ENCODE measurements at regions not wholly inside any gene's neighbourhood (a gene's known extent, or its start where the extent isn't known, plus 50 kb on each side); places are given as distances from the start of the nearest gene placed in this dataset.
"Not testable (repeated sequence)": the region's sequence is repeated elsewhere in the genome, so short reads cannot be mapped to it uniquely, and the experiment has no call there.

DNA sequence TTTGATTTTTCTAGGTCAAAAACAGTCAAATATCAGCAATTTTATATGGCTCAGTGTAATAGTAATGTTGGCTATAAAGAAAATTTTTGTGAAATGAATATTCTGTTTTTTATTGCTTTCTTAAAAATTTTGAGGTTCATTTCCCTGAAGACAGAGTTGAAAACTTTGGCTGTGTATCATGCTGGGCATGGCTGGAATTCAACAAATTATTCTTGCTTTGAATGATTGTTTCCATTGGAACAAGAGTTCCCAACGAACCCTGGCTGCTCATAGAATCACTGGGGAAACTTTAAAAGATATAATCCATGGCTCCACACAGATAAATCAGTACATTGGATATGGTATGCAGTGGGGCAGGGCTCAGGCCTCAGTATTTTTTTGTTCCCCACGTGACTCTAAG lies 118.6 kb downstream of the PLCE1 start:
- no peaks in the 10 kb centered on the region for H3K27me3 Mint-ChIP-seq
- DNase-seq: no peak
- ChIA-PET POLR2A (no interaction called here), CTCF (no interaction called here)
- no peaks in the 10 kb centered on the region for H3K4me1 Mint-ChIP-seq (ENCODE audit: low read depth)
- H3K27ac Mint-ChIP-seq: no peak overlapping the region
- intact Hi-C loops (cut with micrococcal nuclease): no loop called here
- no peaks in the 10 kb centered on the region for H3K9me3 Mint-ChIP-seq
- no peak overlapping the region for H3K4me3 Mint-ChIP-seq
- H3K36me3 Mint-ChIP-seq: no peaks in the 10 kb centered on the region

DNA sequence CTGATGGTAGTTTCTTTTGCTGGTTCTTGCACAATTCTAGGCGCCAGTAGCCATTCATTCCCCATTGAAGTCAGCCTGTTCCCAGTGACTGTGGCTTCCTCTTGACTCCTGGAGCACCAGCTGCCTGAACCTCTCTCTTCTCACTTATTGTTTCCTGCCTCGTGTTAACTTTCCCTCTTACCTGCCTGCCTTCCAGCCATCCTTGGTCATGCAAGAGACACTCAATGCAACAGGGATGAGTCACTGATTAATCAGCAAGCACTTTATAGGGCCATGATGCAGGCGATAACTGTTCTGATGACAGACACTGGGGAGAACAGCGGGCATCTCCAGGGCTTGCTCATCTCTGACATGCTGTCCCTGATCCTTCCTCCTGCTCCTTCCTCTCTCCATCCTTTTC lies 122.0 kb downstream of the PLCE1 start:
- Mint-ChIP-seq H3K4me1 (ENCODE audit: low read depth) (no peaks in the 10 kb centered on the region), H3K27me3 (no peaks in the 10 kb centered on the region), H3K9me3 (no peaks in the 10 kb centered on the region), H3K4me3 (no peak overlapping the region), H3K36me3 (no peaks in the 10 kb centered on the region), H3K27ac (no peak overlapping the region)
- DNase-seq: no peak
- ChIA-PET POLR2A (no interaction called here), CTCF (no interaction called here)
- intact Hi-C loops (cut with micrococcal nuclease): no loop called here

DNA sequence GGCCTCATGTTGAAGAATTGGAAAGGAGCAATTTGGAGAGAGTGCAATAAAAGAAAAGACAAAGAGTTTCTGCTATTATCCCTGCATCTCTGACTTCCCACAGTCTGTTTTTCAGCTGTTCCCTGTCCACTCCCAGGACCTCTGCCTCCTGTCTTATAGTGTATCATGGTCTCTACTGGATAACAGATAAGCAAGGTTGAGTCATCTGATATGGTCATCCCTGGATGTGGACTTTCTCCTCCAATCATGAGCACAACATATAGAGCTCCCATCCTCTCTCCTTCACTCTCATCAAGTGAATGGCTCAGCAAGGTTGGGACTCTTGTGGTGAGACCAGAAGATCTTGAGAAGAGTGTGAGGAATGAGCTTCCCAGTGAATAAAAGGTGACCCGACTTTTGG lies 123.1 kb downstream of the PLCE1 start:
- no peaks in the 10 kb centered on the region for H3K9me3 Mint-ChIP-seq
- no peaks in the 10 kb centered on the region for H3K36me3 Mint-ChIP-seq
- no peak overlapping the region for H3K4me3 Mint-ChIP-seq
- intact Hi-C loops (cut with micrococcal nuclease): no loop called here
- ChIA-PET POLR2A (no interaction called here), CTCF (no interaction called here)
- no peaks in the 10 kb centered on the region for H3K4me1 Mint-ChIP-seq (ENCODE audit: low read depth)
- H3K27ac Mint-ChIP-seq: no peak overlapping the region
- DNase-seq: no peak
- no peaks in the 10 kb centered on the region for H3K27me3 Mint-ChIP-seq

DNA sequence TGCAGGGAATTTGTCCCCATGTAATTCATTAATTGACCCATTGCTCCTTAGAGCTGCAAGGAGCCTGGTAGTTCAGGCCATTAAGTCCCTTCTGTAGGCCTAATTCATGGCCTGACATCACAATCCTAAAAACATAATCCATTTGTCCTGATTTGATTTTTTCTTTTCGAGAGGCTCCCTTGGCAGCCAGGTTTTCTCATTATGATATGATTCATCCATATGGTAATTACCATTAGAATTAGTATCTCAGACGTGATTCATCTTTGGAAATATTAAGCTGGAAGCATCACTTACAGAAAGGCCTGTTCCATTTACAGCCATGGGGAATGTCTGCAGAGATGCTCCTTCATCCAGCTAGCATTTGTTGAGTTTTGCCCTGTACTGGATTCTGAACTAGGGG lies 128.5 kb downstream of the PLCE1 start:
- no peaks in the 10 kb centered on the region for H3K36me3 Mint-ChIP-seq
- H3K4me1 Mint-ChIP-seq (ENCODE audit: low read depth): no peaks in the 10 kb centered on the region
- intact Hi-C loops (cut with micrococcal nuclease): no loop called here
- ChIA-PET CTCF (no interaction called here), POLR2A (no interaction called here)
- H3K4me3 Mint-ChIP-seq: no peak overlapping the region
- no peak for DNase-seq
- H3K9me3 Mint-ChIP-seq: no peaks in the 10 kb centered on the region
- H3K27me3 Mint-ChIP-seq: no peaks in the 10 kb centered on the region
- no peak overlapping the region for H3K27ac Mint-ChIP-seq

DNA sequence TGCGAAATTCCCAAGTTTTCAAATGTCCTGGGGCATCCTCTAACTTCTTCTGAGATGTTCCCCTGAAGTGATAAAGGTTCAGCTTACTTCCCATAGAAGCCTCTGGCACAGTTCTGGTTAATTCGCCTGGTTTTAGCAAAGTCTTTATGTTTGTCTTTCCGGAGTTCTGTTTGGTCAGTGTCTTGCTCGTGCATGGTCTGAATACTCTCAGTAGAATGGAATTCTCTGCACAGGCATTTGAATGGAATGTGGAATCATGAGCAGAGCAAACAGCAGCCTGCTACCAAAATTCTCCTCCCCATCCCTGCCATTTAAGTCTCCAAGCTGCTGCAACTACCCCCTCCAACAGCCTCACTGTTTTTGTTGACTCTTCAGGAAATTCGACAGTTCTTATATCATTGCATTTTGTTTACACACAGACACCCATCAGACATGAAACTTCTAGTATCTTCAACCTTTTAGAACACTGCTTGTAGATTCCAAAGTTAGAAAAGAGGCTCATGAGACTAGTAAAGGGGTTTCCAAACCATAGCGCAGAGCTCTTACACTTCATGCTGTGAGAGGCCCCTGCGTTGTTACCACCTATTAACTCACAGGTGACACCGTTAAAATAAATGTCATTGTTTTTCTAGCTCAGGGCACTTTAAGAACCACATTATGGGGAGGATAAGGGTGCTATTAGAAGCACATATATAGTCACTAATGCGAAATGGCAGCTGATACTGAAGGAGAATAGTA lies 129.7 kb downstream of the PLCE1 start:
- Mint-ChIP-seq H3K27ac (no peak overlapping the region), H3K27me3 (no peaks in the 10 kb centered on the region), H3K4me1 (ENCODE audit: low read depth) (no peaks in the 10 kb centered on the region), H3K36me3 (no peaks in the 10 kb centered on the region), H3K4me3 (no peak overlapping the region), H3K9me3 (no peaks in the 10 kb centered on the region)
- DNase-seq: no peak
- CTCF ChIA-PET: no interaction called here
- intact Hi-C loops (cut with micrococcal nuclease): no loop called here
- POLR2A ChIA-PET: no interaction called here

DNA sequence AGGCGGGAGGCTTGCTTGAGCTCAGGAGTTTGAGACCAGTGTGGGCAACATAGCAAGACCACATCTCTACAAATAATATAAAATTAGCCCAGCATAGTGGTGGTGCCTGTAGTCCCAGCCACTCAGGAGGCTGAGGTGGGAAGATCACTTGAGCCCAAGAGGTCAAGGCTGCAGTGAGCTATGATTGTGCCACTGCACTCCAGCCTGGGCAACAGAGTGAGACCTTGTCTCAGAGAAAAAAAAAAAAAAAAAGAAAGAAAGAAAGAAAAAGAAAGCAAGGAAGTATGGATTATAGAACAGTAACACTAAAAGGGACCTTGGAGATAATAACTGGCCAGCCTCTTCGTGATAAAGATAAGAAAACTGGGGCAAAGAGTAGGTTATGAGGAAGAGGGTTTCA lies 130.4 kb downstream of the PLCE1 start:
- POLR2A ChIA-PET; H3K9me3 Mint-ChIP-seq; H3K4me3 Mint-ChIP-seq; DNase-seq; H3K27me3 Mint-ChIP-seq; CTCF ChIA-PET; H3K36me3 Mint-ChIP-seq; H3K27ac Mint-ChIP-seq; H3K4me1 Mint-ChIP-seq (ENCODE audit: low read depth); intact Hi-C loops (cut with micrococcal nuclease): not testable (repeated sequence)

DNA sequence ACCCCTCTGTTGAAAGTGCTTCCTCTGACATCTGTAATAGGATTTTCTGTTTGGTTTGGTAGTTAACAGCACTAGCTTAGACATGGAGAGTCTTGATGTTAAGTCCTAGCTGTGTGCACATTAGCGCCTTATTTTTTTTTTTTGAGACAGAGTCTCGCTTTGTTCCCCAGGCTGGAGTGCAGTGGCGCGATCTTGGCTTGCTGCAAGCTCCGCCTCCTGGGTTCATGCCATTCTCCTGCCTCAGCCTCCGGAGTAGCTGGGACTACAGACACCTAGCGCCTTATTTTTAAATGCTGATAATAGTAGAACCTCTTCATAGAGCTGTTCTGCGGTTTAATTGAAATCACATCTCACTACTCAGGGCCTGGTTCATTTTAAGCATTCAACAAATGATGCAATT lies 131.5 kb downstream of the PLCE1 start:
- H3K4me1 Mint-ChIP-seq (ENCODE audit: low read depth); intact Hi-C loops (cut with micrococcal nuclease); H3K27me3 Mint-ChIP-seq; H3K4me3 Mint-ChIP-seq; H3K36me3 Mint-ChIP-seq; POLR2A ChIA-PET; H3K9me3 Mint-ChIP-seq; CTCF ChIA-PET; DNase-seq; H3K27ac Mint-ChIP-seq: not testable (repeated sequence)

DNA sequence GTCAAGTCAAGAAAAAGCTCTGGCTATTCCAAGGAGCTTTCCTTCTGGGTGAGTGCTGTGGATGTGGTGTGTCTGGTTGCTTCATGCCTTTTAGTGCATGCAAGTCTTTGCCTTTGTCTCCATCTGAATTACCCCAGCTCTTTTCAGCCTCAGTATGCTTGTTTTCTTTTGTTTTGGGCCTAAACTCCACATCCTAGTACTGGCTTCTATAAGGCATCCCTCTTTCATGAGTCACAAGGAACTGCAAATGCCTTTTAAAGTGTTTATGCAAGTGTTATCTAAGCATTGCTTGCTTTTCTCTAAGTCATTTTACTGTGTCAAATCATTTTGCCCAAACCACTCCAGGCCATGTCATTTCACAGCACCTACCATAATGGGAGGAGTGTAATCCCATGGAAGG lies 132.1 kb downstream of the PLCE1 start:
- no peak for DNase-seq
- ChIA-PET POLR2A (no interaction called here), CTCF (no interaction called here)
- H3K4me3 Mint-ChIP-seq: no peak overlapping the region
- H3K27ac Mint-ChIP-seq: no peak overlapping the region
- no peaks in the 10 kb centered on the region for H3K36me3 Mint-ChIP-seq
- H3K9me3 Mint-ChIP-seq: no peaks in the 10 kb centered on the region
- H3K27me3 Mint-ChIP-seq: no peaks in the 10 kb centered on the region
- H3K4me1 Mint-ChIP-seq (ENCODE audit: low read depth): no peaks in the 10 kb centered on the region
- intact Hi-C loops (cut with micrococcal nuclease): no loop called here

DNA sequence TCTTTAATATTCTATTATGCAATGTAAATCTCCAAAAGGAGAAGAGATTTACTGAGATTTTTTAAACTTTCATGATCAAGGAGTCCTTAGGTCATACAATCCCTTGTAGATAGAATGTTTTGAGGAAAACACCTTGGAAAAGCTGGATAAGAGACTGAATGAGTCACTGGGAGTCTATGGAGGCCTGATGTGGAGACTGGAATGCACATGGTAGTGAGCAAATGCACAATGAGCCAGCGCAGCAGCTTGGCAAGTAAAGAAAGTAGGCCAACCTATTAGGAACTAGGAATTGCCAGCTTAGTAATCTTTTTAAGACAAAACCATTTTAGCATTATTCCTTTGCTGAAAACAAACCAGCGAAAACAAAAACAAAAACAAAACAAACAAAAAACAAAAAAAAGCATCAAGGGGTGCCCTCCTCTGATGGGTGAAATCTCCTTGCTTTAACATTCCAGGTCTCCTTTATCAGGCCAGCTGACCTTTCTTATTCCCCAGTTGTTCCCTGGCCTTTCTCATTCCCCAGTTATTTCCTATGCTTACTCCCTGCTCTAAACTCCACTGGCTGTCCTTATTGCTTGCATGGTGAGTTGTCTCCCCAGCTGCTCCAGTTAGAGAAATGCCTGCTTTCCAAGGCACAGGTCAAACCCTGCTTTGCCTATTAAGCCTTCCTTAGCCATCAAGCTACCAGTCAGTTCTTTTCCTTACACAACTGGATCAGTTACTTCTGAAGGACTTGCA lies 135.8 kb downstream of the PLCE1 start:
- no peak for DNase-seq
- Mint-ChIP-seq H3K9me3 (no peaks in the 10 kb centered on the region), H3K27ac (no peak overlapping the region), H3K4me1 (ENCODE audit: low read depth) (no peaks in the 10 kb centered on the region), H3K4me3 (no peak overlapping the region), H3K27me3 (no peaks in the 10 kb centered on the region), H3K36me3 (no peaks in the 10 kb centered on the region)
- ChIA-PET CTCF (no interaction called here), POLR2A (no interaction called here)
- intact Hi-C loops (cut with micrococcal nuclease): no loop called here

DNA sequence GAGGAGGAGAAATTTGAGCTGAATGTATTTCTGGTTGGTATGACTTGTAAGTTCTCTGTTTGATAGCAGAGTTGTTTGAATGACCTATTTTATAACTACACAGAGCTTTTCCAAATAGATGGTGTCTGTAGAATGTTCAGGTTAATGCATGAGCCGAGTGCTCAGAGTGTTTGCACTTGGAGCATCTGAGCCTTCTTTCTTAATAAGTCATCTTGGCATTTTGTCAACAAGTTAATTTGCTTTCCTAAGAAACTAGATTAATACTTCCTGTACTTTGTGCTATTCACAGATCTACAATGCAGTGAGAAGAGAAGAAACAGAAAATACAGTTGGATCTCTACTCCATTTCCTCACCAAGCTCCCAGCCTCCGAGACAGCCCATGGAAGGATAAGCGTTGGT lies 138.2 kb downstream of the PLCE1 start:
- CTCF ChIA-PET: no interaction called here
- intact Hi-C loops (cut with micrococcal nuclease): no loop called here
- POLR2A ChIA-PET: no interaction called here
- DNase-seq: no peak
- Mint-ChIP-seq H3K27ac (no peak overlapping the region), H3K9me3 (no peaks in the 10 kb centered on the region), H3K4me3 (no peak overlapping the region), H3K36me3 (no peaks in the 10 kb centered on the region), H3K27me3 (no peaks in the 10 kb centered on the region), H3K4me1 (ENCODE audit: low read depth) (no peaks in the 10 kb centered on the region)

DNA sequence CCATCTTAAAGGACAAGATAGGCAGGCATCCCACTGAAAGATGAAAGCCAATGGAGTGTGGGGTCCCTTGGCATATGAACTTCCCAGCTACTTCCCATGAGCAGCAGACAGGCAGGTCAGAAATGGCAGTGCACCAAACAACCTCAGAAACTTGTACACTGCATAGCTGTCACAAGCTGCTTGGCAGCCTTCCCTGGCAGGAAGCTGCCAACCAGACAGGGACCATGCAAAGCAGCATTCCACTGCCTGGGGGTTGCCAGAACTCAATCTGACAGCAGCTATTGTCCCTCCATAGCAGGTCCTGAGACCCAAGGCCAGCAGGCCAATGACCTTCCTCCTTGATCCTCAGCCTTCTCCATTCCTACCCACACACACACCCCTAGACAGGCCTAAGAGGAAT lies 139.5 kb downstream of the PLCE1 start:
- DNase-seq: no peak
- Mint-ChIP-seq H3K36me3 (no peaks in the 10 kb centered on the region), H3K27ac (no peak overlapping the region), H3K9me3 (no peaks in the 10 kb centered on the region), H3K4me3 (no peak overlapping the region), H3K4me1 (ENCODE audit: low read depth) (no peaks in the 10 kb centered on the region), H3K27me3 (no peaks in the 10 kb centered on the region)
- ChIA-PET POLR2A (no interaction called here), CTCF (no interaction called here)
- intact Hi-C loops (cut with micrococcal nuclease): no loop called here

DNA sequence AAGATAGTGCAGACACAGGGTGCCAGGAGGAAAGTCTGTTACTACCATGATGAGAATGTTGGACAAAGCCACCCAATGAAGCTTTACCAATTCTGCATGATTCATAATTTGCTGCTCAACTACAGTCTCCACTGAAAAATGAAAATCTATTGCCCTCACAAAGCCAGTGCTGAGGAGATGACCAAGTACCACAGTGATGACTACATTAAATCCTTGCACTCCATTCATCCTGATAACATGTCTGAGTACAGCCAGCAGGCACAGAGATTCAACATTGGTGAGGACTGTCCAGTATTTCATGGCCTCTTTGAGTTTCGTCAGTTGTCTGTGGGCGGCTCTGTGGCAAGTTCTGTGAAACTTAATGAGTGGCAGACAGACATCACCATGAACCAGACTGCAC lies 144.0 kb downstream of the PLCE1 start:
- ChIA-PET POLR2A (no interaction called here), CTCF (no interaction called here)
- no peaks in the 10 kb centered on the region for H3K36me3 Mint-ChIP-seq
- H3K4me3 Mint-ChIP-seq: no peak overlapping the region
- H3K4me1 Mint-ChIP-seq (ENCODE audit: low read depth): no peaks in the 10 kb centered on the region
- H3K27ac Mint-ChIP-seq: no peak overlapping the region
- DNase-seq: no peak
- no peaks in the 10 kb centered on the region for H3K9me3 Mint-ChIP-seq
- H3K27me3 Mint-ChIP-seq: no peaks in the 10 kb centered on the region
- intact Hi-C loops (cut with micrococcal nuclease): no loop called here

DNA sequence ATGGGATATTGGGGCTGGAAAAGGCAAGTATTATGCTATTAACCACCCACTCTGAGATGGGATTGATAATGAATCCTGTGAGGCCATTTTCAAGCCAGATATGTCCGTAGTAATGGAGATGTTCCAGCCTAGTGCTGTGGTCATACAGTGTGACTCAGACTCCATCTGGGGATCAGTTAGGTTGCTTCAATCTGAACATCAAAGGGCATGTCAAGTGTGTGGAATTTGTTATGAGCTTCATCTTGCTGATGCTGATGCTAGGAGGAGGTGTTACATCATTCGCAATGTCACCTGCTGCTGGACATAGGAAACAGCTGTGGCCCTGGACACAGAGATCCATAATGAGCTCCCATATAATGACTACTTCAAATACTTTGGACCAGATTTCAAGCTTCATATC lies 144.7 kb downstream of the PLCE1 start:
- H3K27me3 Mint-ChIP-seq: no peaks in the 10 kb centered on the region
- POLR2A ChIA-PET: no interaction called here

More for the DNA sequence above, 144.7 kb downstream of the PLCE1 start:
- Mint-ChIP-seq H3K4me3 (no peak overlapping the region), H3K27ac (no peak overlapping the region), H3K9me3 (no peaks in the 10 kb centered on the region), H3K36me3 (no peaks in the 10 kb centered on the region), H3K4me1 (ENCODE audit: low read depth) (no peaks in the 10 kb centered on the region)
- intact Hi-C loops (cut with micrococcal nuclease): no loop called here
- no peak for DNase-seq
- CTCF ChIA-PET: no interaction called here

Measured in activated CD4-positive, alpha-beta memory T cell treated with anti-CD3 and anti-CD28 coated beads for 36 hours (primary cell).